ENCODE measurements at regions not wholly inside any gene's neighbourhood (a gene's known extent, or its start where the extent isn't known, plus 50 kb on each side); places are given as distances from the start of the nearest gene placed in this dataset.

DNA sequence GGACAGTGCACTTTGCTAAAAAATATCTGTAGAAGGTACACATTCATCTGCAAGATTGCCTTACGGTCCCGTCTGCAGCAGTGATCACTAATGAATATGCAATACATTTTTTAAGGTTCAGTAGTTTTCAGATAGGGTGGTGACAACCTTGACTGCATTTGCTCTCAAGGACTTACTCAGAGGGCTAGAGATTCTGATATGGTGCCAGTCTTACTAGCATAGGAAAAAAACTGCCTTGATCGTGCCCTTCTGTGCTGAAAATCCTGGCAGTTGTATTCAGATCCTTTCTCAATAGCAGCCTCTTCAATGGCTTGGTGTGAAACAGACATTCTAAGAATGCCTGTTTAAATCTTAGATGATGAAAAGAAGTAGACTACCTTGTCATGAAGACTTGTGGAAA lies 411.9 kb upstream of the CCDC54 start:
- no peak for TF ChIP-seq POLR2A (IDR thresholded peaks at IDR 0.05; ENCODE audit: low read depth, low read length)
- TF ChIP-seq POLR2AphosphoS5 (IDR thresholded peaks at IDR 0.05; ENCODE audit: low read depth, low read length), result no peak
- no peak for TF ChIP-seq TAF1 (IDR thresholded peaks at IDR 0.05; ENCODE audit: low read depth, low read length)
- TF ChIP-seq SPI1 (IDR thresholded peaks at IDR 0.05; ENCODE audit: low read depth, low read length), result no peak

Data from GM12891 (cell line).